GM10266 (cell line): ENCODE measurements at regions not wholly inside any gene's neighbourhood (a gene's known extent, or its start where the extent isn't known, plus 50 kb on each side); places are given as distances from the start of the nearest gene placed in this dataset.

Source experiments
- DNase-seq: peaks from one replicate; pipeline ENCODE4 v3.0.0; 2012; ENCODE audit errors: extremely low spot score
- CTCF ChIP-seq: IDR thresholded peaks from 2 replicates; pipeline ENCODE4 v1.5.1; 2012; ENCODE audit warnings: mild to moderate bottlenecking, low read depth; ENCODE audit not compliant: control insufficient read depth, insufficient read depth; ENCODE audit errors: missing control alignments

- peak; percentile 16 for DNase-seq
- no peak for TF ChIP-seq CTCF
Observed at GRCh38 chr12:45670346-45671065, 59.0 kb upstream of the ARID2 start.

GRCh38 chr12:45671254-45671653 lies 58.3 kb upstream of the ARID2 start:
- no peak for TF ChIP-seq CTCF
- DNase-seq = no peak

GRCh38 chr12:45674181-45674977 lies 55.1 kb upstream of the ARID2 start:
- no peak for TF ChIP-seq CTCF

GRCh38 chr12:45675534-45675933 lies 54.0 kb upstream of the ARID2 start:
- DNase-seq = no peak
- TF ChIP-seq CTCF = no peak

More at GRCh38 chr12:45674181-45674977, 55.1 kb upstream of the ARID2 start:
- no peak for DNase-seq
